VCaP (cell line): ENCODE measurements at regions not wholly inside any gene's neighbourhood (a gene's known extent, or its start where the extent isn't known, plus 50 kb on each side); places are given as distances from the start of the nearest gene placed in this dataset.

Experiments used
- H3K27ac ChIP-seq: fragments of 450-650 bp; 2 replicates; pipeline ENCODE4 v1.5.1; 2017
- CTCF ChIP-seq: fragments of 450-650 bp; conservative IDR thresholded peaks from 2 replicates; pipeline ENCODE4 v1.5.1; 2017; ENCODE audit warnings: mild to moderate bottlenecking, moderate library complexity

- no peak overlapping the region for H3K27ac ChIP-seq
- TF ChIP-seq CTCF = no peak
These were observed 332.3 kb upstream of the KIRREL3 start for GRCh38 chr11:127332896-127333295.

- TF ChIP-seq CTCF = no peak
These were observed 329.5 kb upstream of the KIRREL3 start for GRCh38 chr11:127330044-127330443.

GRCh38 chr11:127308291-127308690 lies 307.7 kb upstream of the KIRREL3 start:
- TF ChIP-seq CTCF = no peak
- H3K27ac ChIP-seq = no peak overlapping the region

More at GRCh38 chr11:127330044-127330443, 329.5 kb upstream of the KIRREL3 start:
- H3K27ac ChIP-seq = no peak overlapping the region

GRCh38 chr11:127307700-127308099 lies 307.1 kb upstream of the KIRREL3 start:
- no peak overlapping the region for H3K27ac ChIP-seq
- TF ChIP-seq CTCF = no peak

GRCh38 chr11:127304634-127305033 lies 304.1 kb upstream of the KIRREL3 start:
- no peak overlapping the region for H3K27ac ChIP-seq
- no peak for TF ChIP-seq CTCF

GRCh38 chr11:127288926-127289325 lies 288.4 kb upstream of the KIRREL3 start:
- H3K27ac ChIP-seq = no peak overlapping the region
- TF ChIP-seq CTCF = no peak

- no peak overlapping the region for H3K27ac ChIP-seq
- TF ChIP-seq CTCF = no peak
These were observed 281.0 kb upstream of the KIRREL3 start for GRCh38 chr11:127281534-127281933.

- no peak overlapping the region for H3K27ac ChIP-seq
- TF ChIP-seq CTCF = no peak
These were observed 275.2 kb upstream of the KIRREL3 start for GRCh38 chr11:127275774-127276173.
